BE2C (cell line): ENCODE measurements at regions not wholly inside any gene's neighbourhood (a gene's known extent, or its start where the extent isn't known, plus 50 kb on each side); places are given as distances from the start of the nearest gene placed in this dataset.
A peak's percentile ranks its signal among the peaks of the same experiment; 100 is the strongest.

Experiments used
- DNase-seq: peaks from one replicate; pipeline ENCODE4 v3.0.0-alpha.2; 2020
- H3K27me3 ChIP-seq: fragments of 250-450 bp; sonication (Bioruptor Pico); 2 replicates; pipeline ENCODE4 v1.5.1; 2020; ENCODE audit warnings: mild to moderate bottlenecking
- H3K36me3 ChIP-seq: fragments of 250-450 bp; sonication (Bioruptor Pico); 2 replicates; pipeline ENCODE4 v1.5.1; 2020; ENCODE audit warnings: mild to moderate bottlenecking
- H3K4me1 ChIP-seq: fragments of 250-450 bp; sonication (Bioruptor Pico); 2 replicates; pipeline ENCODE4 v1.5.1; 2020
- H3K4me3 ChIP-seq: 2 replicates; pipeline ENCODE4 v1.5.1; 2011; ENCODE audit warnings: low read depth, low read length
- H3K9me3 ChIP-seq: fragments of 250-450 bp; sonication (Bioruptor Pico); 2 replicates; pipeline ENCODE4 v1.5.1; 2020
- CTCF ChIP-seq: IDR thresholded peaks from 2 replicates; pipeline ENCODE4 v1.5.1; 2012; ENCODE audit warnings: mild to moderate bottlenecking, low read depth, low read length

GRCh38 chr4:153081006-153081580 lies 123.2 kb upstream of the TRIM2 start:
- Histone ChIP-seq H3K9me3 (no peaks in the 10 kb centered on the region), H3K4me3 (no peak overlapping the region), H3K36me3 (no peaks in the 10 kb centered on the region), H3K27me3 (no peaks in the 10 kb centered on the region), H3K4me1 (no peaks in the 10 kb centered on the region)
- no peak for TF ChIP-seq CTCF
- DNase-seq = no peak

- H3K27me3 ChIP-seq = no peaks in the 10 kb centered on the region
- H3K36me3 ChIP-seq = no peaks in the 10 kb centered on the region
- H3K4me3 ChIP-seq = no peak overlapping the region
- no peak for DNase-seq
- H3K9me3 ChIP-seq = no peaks in the 10 kb centered on the region
- no peaks in the 10 kb centered on the region for H3K4me1 ChIP-seq
- no peak for TF ChIP-seq CTCF
Observed at GRCh38 chr4:153081693-153082092, 122.5 kb upstream of the TRIM2 start.

- Histone ChIP-seq H3K9me3 (no peaks in the 10 kb centered on the region), H3K36me3 (no peaks in the 10 kb centered on the region), H3K4me3 (no peak overlapping the region), H3K4me1 (no peaks in the 10 kb centered on the region), H3K27me3 (no peaks in the 10 kb centered on the region)
- TF ChIP-seq CTCF = no peak
- DNase-seq = no peak
Observed at GRCh38 chr4:153082322-153083301, 121.6 kb upstream of the TRIM2 start.

DNA sequence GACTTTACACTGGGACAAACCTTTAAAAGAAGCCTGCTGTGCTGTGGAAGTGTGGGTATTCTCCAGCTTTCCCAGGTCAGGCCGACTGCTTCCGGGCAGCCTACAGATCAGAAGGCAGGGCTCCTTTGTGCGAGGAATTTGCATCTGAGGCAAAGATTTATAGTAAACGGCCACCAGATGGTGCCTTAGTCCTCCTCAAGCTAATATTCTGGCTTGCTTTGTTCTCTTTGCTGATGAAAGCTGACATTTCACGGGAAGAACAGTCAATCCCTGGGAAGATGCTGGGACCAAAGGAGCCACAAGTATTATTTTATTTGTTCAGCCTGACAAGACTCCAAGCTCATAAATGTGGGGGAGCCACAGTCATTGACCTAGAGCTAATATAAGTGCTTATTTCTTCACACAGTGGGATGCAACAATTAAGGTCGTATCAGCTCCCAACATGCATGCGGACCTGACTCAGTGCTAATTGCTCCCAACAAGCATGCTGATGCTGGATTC lies 120.7 kb upstream of the TRIM2 start:
- peak; percentile 77 for TF ChIP-seq CTCF
- no peaks in the 10 kb centered on the region for H3K27me3 ChIP-seq
- H3K36me3 ChIP-seq = no peaks in the 10 kb centered on the region
- H3K4me1 ChIP-seq = no peaks in the 10 kb centered on the region
- H3K4me3 ChIP-seq = peak overlapping the region; percentile 26
- no peaks in the 10 kb centered on the region for H3K9me3 ChIP-seq
- peak; percentile 67 for DNase-seq

GRCh38 chr4:153084224-153084979 lies 119.8 kb upstream of the TRIM2 start:
- H3K4me1 ChIP-seq = no peaks in the 10 kb centered on the region
- no peak for TF ChIP-seq CTCF

More at GRCh38 chr4:153084224-153084979, 119.8 kb upstream of the TRIM2 start:
- no peak for DNase-seq
- H3K9me3 ChIP-seq = no peaks in the 10 kb centered on the region
- no peak overlapping the region for H3K4me3 ChIP-seq
- no peaks in the 10 kb centered on the region for H3K36me3 ChIP-seq
- no peaks in the 10 kb centered on the region for H3K27me3 ChIP-seq
